H1 (cell line): ENCODE measurements at regions not wholly inside any gene's neighbourhood (a gene's known extent, or its start where the extent isn't known, plus 50 kb on each side); places are given as distances from the start of the nearest gene placed in this dataset.

Experiments
- ATF3 ChIP-seq: IDR thresholded peaks from 2 replicates; pipeline ENCODE4 v1.6.1; 2011; ENCODE audit warnings: low read depth, mild to moderate bottlenecking, low read length; ENCODE audit not compliant: insufficient read depth
- CHD7 ChIP-seq: fragments of 300-600 bp; sonication (generic); IDR thresholded peaks from 2 replicates; pipeline ENCODE4 v1.7.1; 2012; ENCODE audit warnings: low read length, moderate library complexity, mild to moderate bottlenecking, inconsistent platforms; ENCODE audit not compliant: insufficient replicate concordance
- CREB1 ChIP-seq: IDR thresholded peaks from 2 replicates; pipeline ENCODE4 v1.6.1; 2012; ENCODE audit warnings: inconsistent platforms
- CTCF ChIP-seq, 3 experiments: IDR thresholded peaks; 1 replicate in 2 of 3; 2 replicates in 1 of 3; pipeline versions ENCODE4 v1.5.1 to v1.6.1; 2011; ENCODE audit warnings: low read length in 3 of 3, mild to moderate bottlenecking in 3 of 3, inconsistent platforms in 2 of 3, low read depth in 1 of 3, moderate library complexity in 1 of 3; ENCODE audit not compliant: insufficient read depth in 1 of 3; ENCODE audit errors: control extremely low read depth in 1 of 3
- POLR2A ChIP-seq, 2 experiments: IDR thresholded peaks; 1 replicate in 1 of 2; 2 replicates in 1 of 2; pipeline ENCODE4 v1.6.1; 2011; ENCODE audit warnings: low read depth in 2 of 2, low read length in 2 of 2, mild to moderate bottlenecking in 2 of 2; ENCODE audit errors: control extremely low read depth in 1 of 2
- RFX5 ChIP-seq: IDR thresholded peaks from 2 replicates; pipeline ENCODE4 v1.6.1; 2011; ENCODE audit warnings: low read depth, low read length, improper control_type of control experiment, borderline replicate concordance
- ZNF274 ChIP-seq: IDR thresholded peaks from 2 replicates; pipeline ENCODE4 v1.7.0; 2012; ENCODE audit warnings: low read length, borderline replicate concordance; ENCODE audit errors: extremely low read depth
- TF ChIP-seq, protein P1 (sequence below): IDR thresholded peaks from 2 replicates; pipeline ENCODE4 v1.6.1; 2011; ENCODE audit warnings: low read length, improper control_type of control experiment

GRCh38 chr18:47418746-47419145, 167.3 kb upstream of the SKOR2 start (continued):
- TF ChIP-seq CHD7 (no peak), CREB1 (no peak), ATF3 (no peak), POLR2A (IDR thresholded peaks at IDR 0.05; ENCODE audit: control extremely low read depth in 1 of 2, low read depth in 2 of 2, low read length in 2 of 2) (no peak), CTCF (IDR thresholded peaks at IDR 0.05; ENCODE audit: control extremely low read depth in 1 of 3, insufficient read depth in 1 of 3, low read depth in 1 of 3, low read length in 3 of 3) (no peak), RFX5 (no peak), ZNF274 (no peak)
- TF ChIP-seq, protein P1, sequence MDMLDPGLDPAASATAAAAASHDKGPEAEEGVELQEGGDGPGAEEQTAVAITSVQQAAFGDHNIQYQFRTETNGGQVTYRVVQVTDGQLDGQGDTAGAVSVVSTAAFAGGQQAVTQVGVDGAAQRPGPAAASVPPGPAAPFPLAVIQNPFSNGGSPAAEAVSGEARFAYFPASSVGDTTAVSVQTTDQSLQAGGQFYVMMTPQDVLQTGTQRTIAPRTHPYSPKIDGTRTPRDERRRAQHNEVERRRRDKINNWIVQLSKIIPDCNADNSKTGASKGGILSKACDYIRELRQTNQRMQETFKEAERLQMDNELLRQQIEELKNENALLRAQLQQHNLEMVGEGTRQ: no peak
